HL-60 (cell line): ENCODE measurements at regions not wholly inside any gene's neighbourhood (a gene's known extent, or its start where the extent isn't known, plus 50 kb on each side); places are given as distances from the start of the nearest gene placed in this dataset.

ENCODE experiments used
- DNase-seq, 2 experiments: peaks; one replicate each; pipeline ENCODE4 v3.0.0-alpha.2; 2010 to 2020; ENCODE audit warnings: low read depth in 1 of 2, low spot score in 1 of 2
- H3K27ac ChIP-seq: fragments of 250-450 bp; sonication (Bioruptor Pico); replicated peaks from 2 replicates; pipeline ENCODE4 v1.5.1; 2020; ENCODE audit warnings: mild to moderate bottlenecking, moderate library complexity
- H3K27me3 ChIP-seq: fragments of 250-450 bp; sonication (Bioruptor Pico); 2 replicates; pipeline ENCODE4 v1.5.1; 2021; ENCODE audit warnings: mild to moderate bottlenecking, moderate library complexity; ENCODE audit not compliant: insufficient read depth, poor library complexity, severe bottlenecking
- H3K4me3 ChIP-seq: replicated peaks from 2 replicates; pipeline ENCODE4 v1.5.1; 2011; ENCODE audit warnings: mild to moderate bottlenecking, control low read depth, low read length; ENCODE audit not compliant: insufficient read depth
- GABPA ChIP-seq: IDR thresholded peaks from 2 replicates; pipeline ENCODE4 v1.6.1; 2012; ENCODE audit warnings: low read depth
- POLR2AphosphoS5 ChIP-seq: IDR thresholded peaks from 2 replicates; pipeline ENCODE4 v1.6.1; 2012; ENCODE audit warnings: low read depth
- SPI1 ChIP-seq: IDR thresholded peaks from 2 replicates; pipeline ENCODE4 v1.6.1; 2012; ENCODE audit warnings: low read depth, mild to moderate bottlenecking, borderline replicate concordance
- TF ChIP-seq, protein P1 (sequence below): IDR thresholded peaks from 2 replicates; pipeline ENCODE4 v1.6.1; 2012; ENCODE audit warnings: low read depth; ENCODE audit not compliant: insufficient replicate concordance
- TF ChIP-seq, protein P2 (sequence below): IDR thresholded peaks from one replicate; pipeline ENCODE4 v1.5.1; 2011; ENCODE audit warnings: low read length, control low read depth, inconsistent platforms; ENCODE audit not compliant: insufficient read depth

DNA sequence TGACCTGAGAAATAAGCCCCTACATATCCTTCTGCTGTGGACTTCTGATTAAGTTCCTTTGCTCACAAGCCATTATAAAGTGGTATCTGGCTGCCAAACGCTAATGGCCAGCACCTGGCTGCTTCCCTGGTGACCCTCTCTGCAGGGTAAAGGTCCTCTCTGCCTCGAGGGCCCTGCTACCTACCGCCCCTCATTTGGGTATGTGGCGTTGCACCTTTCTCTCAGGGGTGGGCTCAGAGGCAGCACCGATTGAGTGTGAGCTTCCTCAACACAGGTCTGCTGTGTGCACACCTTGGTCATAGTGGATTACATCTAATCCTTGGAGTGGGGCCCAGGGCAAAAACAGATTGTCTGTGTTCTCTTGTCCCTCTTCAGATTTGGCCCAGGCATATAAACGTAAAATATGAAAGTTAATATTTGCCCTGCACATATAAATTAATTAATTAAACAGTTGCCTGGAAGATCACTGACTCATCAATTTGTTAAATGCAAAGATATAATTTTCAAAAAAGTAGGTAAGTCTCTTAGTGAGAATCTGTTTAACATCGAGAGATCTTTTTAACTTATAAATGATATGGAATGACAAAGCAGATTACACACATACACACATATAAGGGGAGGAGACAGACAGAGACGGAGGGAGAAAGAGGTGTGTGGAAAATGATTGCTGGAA, 174.5 kb upstream of the SMIM31 start:
- TF ChIP-seq, protein P1, sequence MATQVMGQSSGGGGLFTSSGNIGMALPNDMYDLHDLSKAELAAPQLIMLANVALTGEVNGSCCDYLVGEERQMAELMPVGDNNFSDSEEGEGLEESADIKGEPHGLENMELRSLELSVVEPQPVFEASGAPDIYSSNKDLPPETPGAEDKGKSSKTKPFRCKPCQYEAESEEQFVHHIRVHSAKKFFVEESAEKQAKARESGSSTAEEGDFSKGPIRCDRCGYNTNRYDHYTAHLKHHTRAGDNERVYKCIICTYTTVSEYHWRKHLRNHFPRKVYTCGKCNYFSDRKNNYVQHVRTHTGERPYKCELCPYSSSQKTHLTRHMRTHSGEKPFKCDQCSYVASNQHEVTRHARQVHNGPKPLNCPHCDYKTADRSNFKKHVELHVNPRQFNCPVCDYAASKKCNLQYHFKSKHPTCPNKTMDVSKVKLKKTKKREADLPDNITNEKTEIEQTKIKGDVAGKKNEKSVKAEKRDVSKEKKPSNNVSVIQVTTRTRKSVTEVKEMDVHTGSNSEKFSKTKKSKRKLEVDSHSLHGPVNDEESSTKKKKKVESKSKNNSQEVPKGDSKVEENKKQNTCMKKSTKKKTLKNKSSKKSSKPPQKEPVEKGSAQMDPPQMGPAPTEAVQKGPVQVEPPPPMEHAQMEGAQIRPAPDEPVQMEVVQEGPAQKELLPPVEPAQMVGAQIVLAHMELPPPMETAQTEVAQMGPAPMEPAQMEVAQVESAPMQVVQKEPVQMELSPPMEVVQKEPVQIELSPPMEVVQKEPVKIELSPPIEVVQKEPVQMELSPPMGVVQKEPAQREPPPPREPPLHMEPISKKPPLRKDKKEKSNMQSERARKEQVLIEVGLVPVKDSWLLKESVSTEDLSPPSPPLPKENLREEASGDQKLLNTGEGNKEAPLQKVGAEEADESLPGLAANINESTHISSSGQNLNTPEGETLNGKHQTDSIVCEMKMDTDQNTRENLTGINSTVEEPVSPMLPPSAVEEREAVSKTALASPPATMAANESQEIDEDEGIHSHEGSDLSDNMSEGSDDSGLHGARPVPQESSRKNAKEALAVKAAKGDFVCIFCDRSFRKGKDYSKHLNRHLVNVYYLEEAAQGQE, result no peak
- TF ChIP-seq, protein P2, sequence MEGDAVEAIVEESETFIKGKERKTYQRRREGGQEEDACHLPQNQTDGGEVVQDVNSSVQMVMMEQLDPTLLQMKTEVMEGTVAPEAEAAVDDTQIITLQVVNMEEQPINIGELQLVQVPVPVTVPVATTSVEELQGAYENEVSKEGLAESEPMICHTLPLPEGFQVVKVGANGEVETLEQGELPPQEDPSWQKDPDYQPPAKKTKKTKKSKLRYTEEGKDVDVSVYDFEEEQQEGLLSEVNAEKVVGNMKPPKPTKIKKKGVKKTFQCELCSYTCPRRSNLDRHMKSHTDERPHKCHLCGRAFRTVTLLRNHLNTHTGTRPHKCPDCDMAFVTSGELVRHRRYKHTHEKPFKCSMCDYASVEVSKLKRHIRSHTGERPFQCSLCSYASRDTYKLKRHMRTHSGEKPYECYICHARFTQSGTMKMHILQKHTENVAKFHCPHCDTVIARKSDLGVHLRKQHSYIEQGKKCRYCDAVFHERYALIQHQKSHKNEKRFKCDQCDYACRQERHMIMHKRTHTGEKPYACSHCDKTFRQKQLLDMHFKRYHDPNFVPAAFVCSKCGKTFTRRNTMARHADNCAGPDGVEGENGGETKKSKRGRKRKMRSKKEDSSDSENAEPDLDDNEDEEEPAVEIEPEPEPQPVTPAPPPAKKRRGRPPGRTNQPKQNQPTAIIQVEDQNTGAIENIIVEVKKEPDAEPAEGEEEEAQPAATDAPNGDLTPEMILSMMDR, result no peak
- no peak for TF ChIP-seq SPI1
- TF ChIP-seq GABPA, result no peak
- no peak for TF ChIP-seq POLR2AphosphoS5
- H3K4me3 ChIP-seq, result no peak overlapping the region
- DNase-seq, result no peak
- H3K27ac ChIP-seq, result no peak overlapping the region
- no peaks in the 10 kb centered on the region for H3K27me3 ChIP-seq

DNA sequence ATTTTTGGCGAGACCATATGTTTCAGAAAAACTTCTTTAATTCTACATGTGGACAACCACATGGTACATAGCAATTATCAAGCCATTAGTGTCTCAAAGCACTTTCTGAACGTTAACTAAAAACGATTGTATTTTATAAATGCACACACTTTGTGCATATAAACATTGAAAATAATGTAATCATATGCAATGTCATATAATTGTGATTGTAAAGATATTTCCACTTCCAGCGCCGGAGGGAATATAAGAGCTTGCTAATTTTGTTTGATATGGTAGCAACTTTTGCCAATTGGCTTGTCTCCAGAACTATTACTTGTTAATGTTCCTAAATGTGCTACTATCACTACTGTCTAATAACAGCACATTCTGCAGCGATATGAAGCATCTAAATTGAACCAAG, 162.3 kb upstream of the SMIM31 start:
- Histone ChIP-seq H3K4me3 (no peak overlapping the region), H3K27ac (no peak overlapping the region), H3K27me3 (no peaks in the 10 kb centered on the region)
- TF ChIP-seq, protein P1, result no peak
- TF ChIP-seq, protein P2, result no peak
- TF ChIP-seq GABPA (no peak), POLR2AphosphoS5 (no peak), SPI1 (no peak)
- no peak for DNase-seq

DNA sequence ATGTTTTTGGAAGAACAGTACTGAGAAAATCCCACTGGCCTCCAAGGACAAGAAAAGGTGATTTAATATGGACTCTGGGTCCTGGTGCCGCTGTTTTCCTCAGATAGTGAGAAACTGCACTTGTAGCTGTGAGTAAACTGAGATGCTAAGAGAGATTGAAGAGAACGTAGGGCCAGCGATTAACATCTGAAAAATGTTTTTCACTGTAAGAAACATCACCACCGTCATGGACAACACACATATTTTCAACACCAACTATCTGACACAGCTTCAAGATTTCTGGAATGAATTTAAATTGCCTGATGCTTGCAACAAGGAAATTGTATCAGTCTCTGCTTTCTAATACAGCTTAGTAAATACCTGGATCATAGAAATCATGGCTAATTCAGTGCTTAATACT, 158.2 kb upstream of the SMIM31 start:
- no peak overlapping the region for H3K4me3 ChIP-seq
- no peaks in the 10 kb centered on the region for H3K27me3 ChIP-seq
- no peak for DNase-seq
- TF ChIP-seq, protein P1, result no peak
- TF ChIP-seq SPI1 (no peak), GABPA (no peak), POLR2AphosphoS5 (no peak)
- TF ChIP-seq, protein P2, result no peak
- no peak overlapping the region for H3K27ac ChIP-seq
